ENCODE measurements at regions not wholly inside any gene's neighbourhood (a gene's known extent, or its start where the extent isn't known, plus 50 kb on each side); places are given as distances from the start of the nearest gene placed in this dataset.

DNA sequence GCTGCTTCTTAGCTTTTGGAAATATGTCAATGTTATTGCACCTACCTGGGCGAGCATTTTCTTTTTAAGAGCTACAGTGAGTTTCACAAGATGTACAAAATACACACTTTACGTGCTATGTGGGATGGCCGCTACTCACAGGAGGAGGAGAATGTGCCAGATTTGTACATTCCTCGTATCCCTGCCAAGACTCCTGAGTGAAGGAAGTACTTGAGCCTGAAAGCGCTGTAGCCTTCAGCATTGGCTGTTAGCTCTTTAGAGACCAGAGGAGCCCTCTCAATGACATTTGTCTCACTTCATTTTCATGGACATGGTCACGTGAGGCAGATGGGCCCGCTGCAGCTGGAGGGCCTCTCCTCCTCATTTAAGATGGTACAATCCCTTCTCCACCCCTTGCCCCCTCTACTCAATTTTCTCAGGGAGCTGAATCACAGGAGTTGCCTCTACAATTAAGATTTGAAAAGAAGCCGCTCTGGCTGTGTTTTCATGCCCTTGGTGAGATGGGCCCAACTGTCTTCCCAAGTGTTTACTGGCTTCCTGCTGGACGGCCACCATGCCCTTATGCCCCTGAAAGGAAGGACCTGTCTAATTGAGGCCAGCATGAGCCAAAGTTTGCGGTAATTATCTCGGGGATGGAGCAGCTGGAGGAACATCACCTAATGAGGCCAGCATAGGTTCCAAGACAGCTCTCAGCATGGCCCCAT is 442.6 kb downstream of the PRDM2 start:
- BruUV-seq (replicated peaks) = no TSS peak
- in situ Hi-C loops (cut with HindIII; ENCODE audit: extremely low pct_ligation_motif_present, low pct_unique_long_range_greater_than_20kb) = no loop called here
- peaks cover 0 to 13% of the 10 kb centered on the region in 2 experiments; a peak in 2 of 5 replicates for H3K27me3 ChIP-seq (ENCODE audit: control insufficient read depth in 1 of 2, insufficient read depth in 2 of 2, low read length in 2 of 2)
- no peaks in the 10 kb centered on the region for H3K36me3 ChIP-seq (replicated peaks in 1 of 2; ENCODE audit: control insufficient read depth in 1 of 2, insufficient read depth in 2 of 2, low read length in 2 of 2)
- no peak for FAIRE-seq
- no peak overlapping the region for H3K4me2 ChIP-seq (ENCODE audit: low read depth, low read length)
- no peaks in the 10 kb centered on the region for H3K4me1 ChIP-seq (ENCODE audit: insufficient read depth, low read length)
- ChIA-PET CTCF (ENCODE audit: low intra/inter-chr PET ratio, low total read pairs) (no interaction called here), POLR2A (no interaction called here)
- no peak overlapping the region for H3K27ac ChIP-seq (ENCODE audit: extremely low read length, insufficient read depth, low read length)
- no peaks in the 10 kb centered on the region for H4K20me1 ChIP-seq (ENCODE audit: insufficient read depth, low read length)
- WGBS (ENCODE audit: low lambda C conversion rate) = 19% methylated on average over 10 of the region's 11 CpGs
- H3K4me3 ChIP-seq (replicated peaks in 1 of 3; ENCODE audit: insufficient read depth in 1 of 3, low read depth in 2 of 3, low read length in 3 of 3) = no peak overlapping the region
- no peak for ATAC-seq
- DNase-seq (ENCODE audit: low spot score) = no peak
- no peaks in the 10 kb centered on the region for H3K9me3 ChIP-seq (ENCODE audit: low read length)
- TF ChIP-seq ZNF773 (CRISPR knock-in tag; IDR thresholded peaks at IDR 0.05; ENCODE audit: borderline replicate concordance) (no peak), CEBPB (IDR thresholded peaks at IDR 0.05; ENCODE audit: borderline replicate concordance, low read depth, low read length) (no peak)
- H3K9ac ChIP-seq (ENCODE audit: insufficient read depth, low read depth, low read length) = no peak overlapping the region
- intact Hi-C loops (cut with micrococcal nuclease; ENCODE audit: unreplicated experiment) = no loop called here
- H3K79me2 ChIP-seq (ENCODE audit: insufficient read depth, low read length) = no peaks in the 10 kb centered on the region
- no peak overlapping the region for H2AFZ ChIP-seq (ENCODE audit: low read length)

DNA sequence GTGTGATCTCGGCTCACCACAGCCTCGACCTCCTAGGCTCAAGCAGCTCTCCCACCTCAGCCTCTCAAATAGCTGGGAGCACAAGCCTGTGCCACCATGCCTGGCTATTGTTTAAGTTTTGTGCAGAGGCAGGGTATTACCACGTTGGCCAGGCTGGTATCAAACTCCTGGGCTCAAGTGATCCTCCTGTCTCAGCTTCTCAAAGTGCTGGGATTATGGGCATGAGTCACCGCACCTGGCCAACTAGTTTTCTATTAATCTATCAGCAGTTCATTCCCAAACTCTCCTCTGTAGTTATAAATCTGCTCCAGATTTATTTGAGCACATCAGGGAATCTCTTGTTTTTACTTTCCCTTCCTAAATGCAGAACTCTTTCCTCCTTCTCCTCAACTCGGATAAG is 443.8 kb downstream of the PRDM2 start:
- no peak for TF ChIP-seq ZNF773 (CRISPR knock-in tag; IDR thresholded peaks at IDR 0.05; ENCODE audit: borderline replicate concordance)
- no peak for TF ChIP-seq ZMYM4 (CRISPR knock-in tag; IDR thresholded peaks at IDR 0.05)
- TF ChIP-seq ZNF660 (CRISPR knock-in tag; IDR thresholded peaks at IDR 0.05; ENCODE audit: borderline replicate concordance, low read depth) = no peak
- no peak for TF ChIP-seq MIER3 (CRISPR knock-in tag; IDR thresholded peaks at IDR 0.05; ENCODE audit: borderline replicate concordance)
- no peak for TF ChIP-seq MXI1 (IDR thresholded peaks at IDR 0.05; ENCODE audit: borderline replicate concordance, low read depth, low read length)
- TF ChIP-seq ZBTB20 (CRISPR knock-in tag; IDR thresholded peaks at IDR 0.05; ENCODE audit: borderline replicate concordance, low read depth) = no peak
- TF ChIP-seq ZNF781 (CRISPR knock-in tag; IDR thresholded peaks at IDR 0.05; ENCODE audit: borderline replicate concordance, not compliant biosample characterization) = no peak
- TF ChIP-seq, protein P1, sequence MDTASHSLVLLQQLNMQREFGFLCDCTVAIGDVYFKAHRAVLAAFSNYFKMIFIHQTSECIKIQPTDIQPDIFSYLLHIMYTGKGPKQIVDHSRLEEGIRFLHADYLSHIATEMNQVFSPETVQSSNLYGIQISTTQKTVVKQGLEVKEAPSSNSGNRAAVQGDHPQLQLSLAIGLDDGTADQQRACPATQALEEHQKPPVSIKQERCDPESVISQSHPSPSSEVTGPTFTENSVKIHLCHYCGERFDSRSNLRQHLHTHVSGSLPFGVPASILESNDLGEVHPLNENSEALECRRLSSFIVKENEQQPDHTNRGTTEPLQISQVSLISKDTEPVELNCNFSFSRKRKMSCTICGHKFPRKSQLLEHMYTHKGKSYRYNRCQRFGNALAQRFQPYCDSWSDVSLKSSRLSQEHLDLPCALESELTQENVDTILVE (CRISPR knock-in tag; IDR thresholded peaks at IDR 0.05) = no peak
- TF ChIP-seq, protein P2, sequence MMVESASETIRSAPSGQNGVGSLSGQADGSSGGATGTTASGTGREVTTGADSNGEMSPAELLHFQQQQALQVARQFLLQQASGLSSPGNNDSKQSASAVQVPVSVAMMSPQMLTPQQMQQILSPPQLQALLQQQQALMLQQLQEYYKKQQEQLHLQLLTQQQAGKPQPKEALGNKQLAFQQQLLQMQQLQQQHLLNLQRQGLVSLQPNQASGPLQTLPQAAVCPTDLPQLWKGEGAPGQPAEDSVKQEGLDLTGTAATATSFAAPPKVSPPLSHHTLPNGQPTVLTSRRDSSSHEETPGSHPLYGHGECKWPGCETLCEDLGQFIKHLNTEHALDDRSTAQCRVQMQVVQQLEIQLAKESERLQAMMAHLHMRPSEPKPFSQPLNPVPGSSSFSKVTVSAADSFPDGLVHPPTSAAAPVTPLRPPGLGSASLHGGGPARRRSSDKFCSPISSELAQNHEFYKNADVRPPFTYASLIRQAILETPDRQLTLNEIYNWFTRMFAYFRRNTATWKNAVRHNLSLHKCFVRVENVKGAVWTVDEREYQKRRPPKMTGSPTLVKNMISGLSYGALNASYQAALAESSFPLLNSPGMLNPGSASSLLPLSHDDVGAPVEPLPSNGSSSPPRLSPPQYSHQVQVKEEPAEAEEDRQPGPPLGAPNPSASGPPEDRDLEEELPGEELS (CRISPR knock-in tag; IDR thresholded peaks at IDR 0.05) = no peak
- no peak for TF ChIP-seq KDM1A (CRISPR knock-in tag; IDR thresholded peaks at IDR 0.05)
- TF ChIP-seq PHF21A (CRISPR knock-in tag; IDR thresholded peaks at IDR 0.05) = no peak
- TF ChIP-seq, protein P3, sequence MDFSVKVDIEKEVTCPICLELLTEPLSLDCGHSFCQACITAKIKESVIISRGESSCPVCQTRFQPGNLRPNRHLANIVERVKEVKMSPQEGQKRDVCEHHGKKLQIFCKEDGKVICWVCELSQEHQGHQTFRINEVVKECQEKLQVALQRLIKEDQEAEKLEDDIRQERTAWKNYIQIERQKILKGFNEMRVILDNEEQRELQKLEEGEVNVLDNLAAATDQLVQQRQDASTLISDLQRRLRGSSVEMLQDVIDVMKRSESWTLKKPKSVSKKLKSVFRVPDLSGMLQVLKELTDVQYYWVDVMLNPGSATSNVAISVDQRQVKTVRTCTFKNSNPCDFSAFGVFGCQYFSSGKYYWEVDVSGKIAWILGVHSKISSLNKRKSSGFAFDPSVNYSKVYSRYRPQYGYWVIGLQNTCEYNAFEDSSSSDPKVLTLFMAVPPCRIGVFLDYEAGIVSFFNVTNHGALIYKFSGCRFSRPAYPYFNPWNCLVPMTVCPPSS (IDR thresholded peaks at IDR 0.05) = no peak
- no peak for TF ChIP-seq ELF1 (CRISPR knock-in tag; IDR thresholded peaks at IDR 0.05)
- TF ChIP-seq ZNF670 (CRISPR knock-in tag; IDR thresholded peaks at IDR 0.05; ENCODE audit: borderline replicate concordance) = no peak
- Histone ChIP-seq H3K9ac (ENCODE audit: insufficient read depth, low read depth, low read length) (no peak overlapping the region), H3K27me3 (ENCODE audit: control insufficient read depth in 1 of 2, insufficient read depth in 2 of 2, low read length in 2 of 2) (peaks cover 0 to 13% of the 10 kb centered on the region in 2 experiments; a peak in 2 of 5 replicates), H3K4me3 (replicated peaks in 1 of 3; ENCODE audit: insufficient read depth in 1 of 3, low read depth in 2 of 3, low read length in 3 of 3) (no peak overlapping the region), H3K4me2 (ENCODE audit: low read depth, low read length) (no peak overlapping the region), H2AFZ (ENCODE audit: low read length) (no peak overlapping the region), H3K27ac (ENCODE audit: extremely low read length, insufficient read depth, low read length) (no peak overlapping the region), H3K9me3 (ENCODE audit: low read length) (no peaks in the 10 kb centered on the region), H3K36me3 (replicated peaks in 1 of 2; ENCODE audit: control insufficient read depth in 1 of 2, insufficient read depth in 2 of 2, low read length in 2 of 2) (no peaks in the 10 kb centered on the region), H3K4me1 (ENCODE audit: insufficient read depth, low read length) (no peaks in the 10 kb centered on the region), H3K79me2 (ENCODE audit: insufficient read depth, low read length) (no peaks in the 10 kb centered on the region), H4K20me1 (ENCODE audit: insufficient read depth, low read length) (no peaks in the 10 kb centered on the region)
- no peak for FAIRE-seq
- intact Hi-C loops (cut with micrococcal nuclease; ENCODE audit: unreplicated experiment) (no loop called here), in situ Hi-C loops (cut with HindIII; ENCODE audit: extremely low pct_ligation_motif_present, low pct_unique_long_range_greater_than_20kb) (no loop called here)
- no TSS peak for BruUV-seq (replicated peaks)
- ATAC-seq = no peak
- CTCF ChIA-PET (ENCODE audit: low intra/inter-chr PET ratio, low total read pairs) = no interaction called here
- no peak for DNase-seq (ENCODE audit: low spot score)
- 19% methylated on average over 5 of the region's 5 CpGs for WGBS (ENCODE audit: low lambda C conversion rate)
- POLR2A ChIA-PET = no interaction called here
